SK-N-SH (cell line): ENCODE measurements at regions not wholly inside any gene's neighbourhood (a gene's known extent, or its start where the extent isn't known, plus 50 kb on each side); places are given as distances from the start of the nearest gene placed in this dataset.

ENCODE experiments used
- EP300 ChIP-seq, 2 experiments: IDR thresholded peaks; 2 replicates each; pipeline versions ENCODE4 v1.4.0 to v1.6.1; 2012; ENCODE audit warnings: borderline replicate concordance in 1 of 2, low read depth in 1 of 2, low read length in 1 of 2
- FOXJ3 ChIP-seq: sonication (generic); formaldehyde crosslinking; IDR thresholded peaks from 2 replicates; pipeline ENCODE4 v1.5.1; 2020; ENCODE audit warnings: mild to moderate bottlenecking, missing genetic modification reagents
- FOXM1 ChIP-seq: IDR thresholded peaks from 2 replicates; pipeline ENCODE4 v1.4.0; 2012; ENCODE audit warnings: low read depth, mild to moderate bottlenecking
- GABPA ChIP-seq: IDR thresholded peaks from 2 replicates; pipeline ENCODE4 v1.4.0; 2012; ENCODE audit warnings: low read depth, mild to moderate bottlenecking
- IRF3 ChIP-seq: fragments of 150-350 bp; IDR thresholded peaks from 2 replicates; pipeline ENCODE4 v1.6.1; 2016; ENCODE audit warnings: mild to moderate bottlenecking, low read depth, low read length
- NFIC ChIP-seq: IDR thresholded peaks from 2 replicates; pipeline ENCODE4 v1.4.0; 2012; ENCODE audit warnings: borderline replicate concordance
- NRF1 ChIP-seq: IDR thresholded peaks from 2 replicates; pipeline ENCODE4 v1.6.1; 2012; ENCODE audit warnings: low read depth, mild to moderate bottlenecking, low read length
- POLR2AphosphoS5 ChIP-seq: IDR thresholded peaks from 2 replicates; pipeline ENCODE4 v1.6.1; 2012; ENCODE audit warnings: low read depth, low read length
- RAD21 ChIP-seq: IDR thresholded peaks from 2 replicates; pipeline ENCODE4 v1.6.1; 2012; ENCODE audit warnings: mild to moderate bottlenecking, low read length
- USF1 ChIP-seq: IDR thresholded peaks from 2 replicates; pipeline ENCODE4 v1.4.0; 2012; ENCODE audit warnings: low read depth, borderline replicate concordance
- TF ChIP-seq, protein P1 (sequence below): fragments of 200-600 bp; sonication (generic); IDR thresholded peaks from 2 replicates; pipeline ENCODE4 v1.6.1; 2017; ENCODE audit warnings: antibody characterized with exemption, mild to moderate bottlenecking, moderate library complexity
- TF ChIP-seq, protein P2 (sequence below): IDR thresholded peaks from 2 replicates; pipeline ENCODE4 v1.4.0; 2012; ENCODE audit warnings: low read depth, borderline replicate concordance
- TF ChIP-seq, protein P3 (sequence below): IDR thresholded peaks from 2 replicates; pipeline ENCODE4 v1.6.1; 2012; ENCODE audit warnings: mild to moderate bottlenecking, low read depth, low read length, moderate library complexity

DNA sequence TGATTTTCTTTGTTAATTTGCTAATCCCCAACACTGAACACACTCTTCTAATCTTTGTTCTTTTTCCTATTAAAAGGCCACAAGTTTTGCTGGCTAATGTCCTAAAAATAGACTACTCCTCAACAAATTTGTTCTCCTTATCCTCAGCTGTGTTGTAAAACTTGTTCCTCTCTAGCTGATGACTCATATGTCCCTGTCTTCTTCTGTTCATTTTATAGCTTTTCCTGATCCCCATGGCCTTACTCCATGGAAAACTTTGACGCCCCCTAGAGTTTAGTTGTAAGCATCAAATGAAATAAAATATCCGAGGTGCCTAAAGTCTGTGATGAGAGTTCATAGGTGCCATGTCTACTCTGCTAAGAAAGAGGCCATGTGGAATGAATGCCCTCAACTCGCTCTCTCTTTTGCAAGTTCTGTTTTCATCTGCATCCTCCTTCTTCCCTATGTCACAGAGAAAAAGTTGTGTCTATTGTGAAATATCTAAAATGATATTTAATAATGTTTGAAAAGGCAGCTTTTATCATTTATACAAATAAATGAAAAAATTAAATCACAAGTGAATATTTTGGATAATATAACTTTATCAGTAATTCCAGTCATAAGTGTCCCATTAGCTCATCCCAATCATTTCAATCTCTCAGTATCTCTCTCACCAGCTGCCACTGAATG lies 237.9 kb downstream of the IPO8 start:
- TF ChIP-seq GABPA, result no peak
- TF ChIP-seq, protein P1, sequence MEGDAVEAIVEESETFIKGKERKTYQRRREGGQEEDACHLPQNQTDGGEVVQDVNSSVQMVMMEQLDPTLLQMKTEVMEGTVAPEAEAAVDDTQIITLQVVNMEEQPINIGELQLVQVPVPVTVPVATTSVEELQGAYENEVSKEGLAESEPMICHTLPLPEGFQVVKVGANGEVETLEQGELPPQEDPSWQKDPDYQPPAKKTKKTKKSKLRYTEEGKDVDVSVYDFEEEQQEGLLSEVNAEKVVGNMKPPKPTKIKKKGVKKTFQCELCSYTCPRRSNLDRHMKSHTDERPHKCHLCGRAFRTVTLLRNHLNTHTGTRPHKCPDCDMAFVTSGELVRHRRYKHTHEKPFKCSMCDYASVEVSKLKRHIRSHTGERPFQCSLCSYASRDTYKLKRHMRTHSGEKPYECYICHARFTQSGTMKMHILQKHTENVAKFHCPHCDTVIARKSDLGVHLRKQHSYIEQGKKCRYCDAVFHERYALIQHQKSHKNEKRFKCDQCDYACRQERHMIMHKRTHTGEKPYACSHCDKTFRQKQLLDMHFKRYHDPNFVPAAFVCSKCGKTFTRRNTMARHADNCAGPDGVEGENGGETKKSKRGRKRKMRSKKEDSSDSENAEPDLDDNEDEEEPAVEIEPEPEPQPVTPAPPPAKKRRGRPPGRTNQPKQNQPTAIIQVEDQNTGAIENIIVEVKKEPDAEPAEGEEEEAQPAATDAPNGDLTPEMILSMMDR, result peak; percentile 57
- TF ChIP-seq, protein P2, sequence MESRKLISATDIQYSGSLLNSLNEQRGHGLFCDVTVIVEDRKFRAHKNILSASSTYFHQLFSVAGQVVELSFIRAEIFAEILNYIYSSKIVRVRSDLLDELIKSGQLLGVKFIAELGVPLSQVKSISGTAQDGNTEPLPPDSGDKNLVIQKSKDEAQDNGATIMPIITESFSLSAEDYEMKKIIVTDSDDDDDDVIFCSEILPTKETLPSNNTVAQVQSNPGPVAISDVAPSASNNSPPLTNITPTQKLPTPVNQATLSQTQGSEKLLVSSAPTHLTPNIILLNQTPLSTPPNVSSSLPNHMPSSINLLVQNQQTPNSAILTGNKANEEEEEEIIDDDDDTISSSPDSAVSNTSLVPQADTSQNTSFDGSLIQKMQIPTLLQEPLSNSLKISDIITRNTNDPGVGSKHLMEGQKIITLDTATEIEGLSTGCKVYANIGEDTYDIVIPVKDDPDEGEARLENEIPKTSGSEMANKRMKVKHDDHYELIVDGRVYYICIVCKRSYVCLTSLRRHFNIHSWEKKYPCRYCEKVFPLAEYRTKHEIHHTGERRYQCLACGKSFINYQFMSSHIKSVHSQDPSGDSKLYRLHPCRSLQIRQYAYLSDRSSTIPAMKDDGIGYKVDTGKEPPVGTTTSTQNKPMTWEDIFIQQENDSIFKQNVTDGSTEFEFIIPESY, result no peak
- TF ChIP-seq NRF1, result no peak
- peak; percentile 48 for TF ChIP-seq RAD21
- no peak for TF ChIP-seq POLR2AphosphoS5
- TF ChIP-seq FOXM1, result no peak
- TF ChIP-seq IRF3, result no peak
- no peak for TF ChIP-seq FOXJ3
- no peak for TF ChIP-seq NFIC
- no peak for TF ChIP-seq USF1
- TF ChIP-seq EP300 (IDR thresholded peaks at IDR 0.05; ENCODE audit: borderline replicate concordance in 1 of 2, low read depth in 1 of 2, low read length in 1 of 2), result no peak
- TF ChIP-seq, protein P3, sequence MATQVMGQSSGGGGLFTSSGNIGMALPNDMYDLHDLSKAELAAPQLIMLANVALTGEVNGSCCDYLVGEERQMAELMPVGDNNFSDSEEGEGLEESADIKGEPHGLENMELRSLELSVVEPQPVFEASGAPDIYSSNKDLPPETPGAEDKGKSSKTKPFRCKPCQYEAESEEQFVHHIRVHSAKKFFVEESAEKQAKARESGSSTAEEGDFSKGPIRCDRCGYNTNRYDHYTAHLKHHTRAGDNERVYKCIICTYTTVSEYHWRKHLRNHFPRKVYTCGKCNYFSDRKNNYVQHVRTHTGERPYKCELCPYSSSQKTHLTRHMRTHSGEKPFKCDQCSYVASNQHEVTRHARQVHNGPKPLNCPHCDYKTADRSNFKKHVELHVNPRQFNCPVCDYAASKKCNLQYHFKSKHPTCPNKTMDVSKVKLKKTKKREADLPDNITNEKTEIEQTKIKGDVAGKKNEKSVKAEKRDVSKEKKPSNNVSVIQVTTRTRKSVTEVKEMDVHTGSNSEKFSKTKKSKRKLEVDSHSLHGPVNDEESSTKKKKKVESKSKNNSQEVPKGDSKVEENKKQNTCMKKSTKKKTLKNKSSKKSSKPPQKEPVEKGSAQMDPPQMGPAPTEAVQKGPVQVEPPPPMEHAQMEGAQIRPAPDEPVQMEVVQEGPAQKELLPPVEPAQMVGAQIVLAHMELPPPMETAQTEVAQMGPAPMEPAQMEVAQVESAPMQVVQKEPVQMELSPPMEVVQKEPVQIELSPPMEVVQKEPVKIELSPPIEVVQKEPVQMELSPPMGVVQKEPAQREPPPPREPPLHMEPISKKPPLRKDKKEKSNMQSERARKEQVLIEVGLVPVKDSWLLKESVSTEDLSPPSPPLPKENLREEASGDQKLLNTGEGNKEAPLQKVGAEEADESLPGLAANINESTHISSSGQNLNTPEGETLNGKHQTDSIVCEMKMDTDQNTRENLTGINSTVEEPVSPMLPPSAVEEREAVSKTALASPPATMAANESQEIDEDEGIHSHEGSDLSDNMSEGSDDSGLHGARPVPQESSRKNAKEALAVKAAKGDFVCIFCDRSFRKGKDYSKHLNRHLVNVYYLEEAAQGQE, result no peak
